ENCODE measurements at regions not wholly inside any gene's neighbourhood (a gene's known extent, or its start where the extent isn't known, plus 50 kb on each side); places are given as distances from the start of the nearest gene placed in this dataset.
"Not testable (repeated sequence)": the region's sequence is repeated elsewhere in the genome, so short reads cannot be mapped to it uniquely, and the experiment has no call there.

DNA sequence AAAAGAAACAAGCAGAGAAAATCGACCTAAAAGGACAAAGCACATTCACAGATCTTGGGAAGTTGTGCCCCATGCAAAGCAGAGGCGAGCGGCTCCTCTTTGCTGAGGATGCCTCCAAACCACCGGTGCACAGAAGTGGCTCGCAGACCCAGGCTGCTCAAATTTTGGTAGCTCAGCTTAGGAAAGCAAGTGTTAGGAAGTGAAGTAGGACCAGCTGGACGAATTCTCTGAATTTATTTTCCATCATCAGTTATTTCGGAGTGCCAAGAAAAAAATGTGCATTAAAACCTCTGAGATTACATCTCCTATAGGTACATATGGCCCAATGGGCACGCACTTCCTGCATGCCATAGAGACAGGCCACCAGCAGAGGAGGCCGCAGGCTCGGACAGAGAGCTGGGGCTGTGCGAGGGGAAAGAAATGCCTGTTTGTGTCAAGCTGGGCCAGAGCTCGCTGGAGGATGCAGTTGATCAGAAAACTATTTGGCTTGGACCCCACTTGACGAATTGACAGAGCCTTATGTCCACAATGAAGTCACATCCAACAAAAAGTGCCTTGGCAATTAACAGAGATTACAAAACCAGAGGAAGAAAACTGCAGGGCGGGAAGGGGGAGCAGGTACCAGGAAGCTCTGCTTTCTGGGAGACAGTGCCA lies 122.3 kb upstream of the LYZL2 start:
- Mint-ChIP-seq H3K9me3 (no peaks in the 10 kb centered on the region), H3K27ac (no peak overlapping the region), H3K27me3 (peaks cover 2% of the 10 kb centered on the region), H3K36me3 (no peaks in the 10 kb centered on the region), H3K4me1 (peaks cover 19% of the 10 kb centered on the region), H3K4me3 (peak overlapping the region; percentile 27)
- DNase-seq: peak; percentile 81

DNA sequence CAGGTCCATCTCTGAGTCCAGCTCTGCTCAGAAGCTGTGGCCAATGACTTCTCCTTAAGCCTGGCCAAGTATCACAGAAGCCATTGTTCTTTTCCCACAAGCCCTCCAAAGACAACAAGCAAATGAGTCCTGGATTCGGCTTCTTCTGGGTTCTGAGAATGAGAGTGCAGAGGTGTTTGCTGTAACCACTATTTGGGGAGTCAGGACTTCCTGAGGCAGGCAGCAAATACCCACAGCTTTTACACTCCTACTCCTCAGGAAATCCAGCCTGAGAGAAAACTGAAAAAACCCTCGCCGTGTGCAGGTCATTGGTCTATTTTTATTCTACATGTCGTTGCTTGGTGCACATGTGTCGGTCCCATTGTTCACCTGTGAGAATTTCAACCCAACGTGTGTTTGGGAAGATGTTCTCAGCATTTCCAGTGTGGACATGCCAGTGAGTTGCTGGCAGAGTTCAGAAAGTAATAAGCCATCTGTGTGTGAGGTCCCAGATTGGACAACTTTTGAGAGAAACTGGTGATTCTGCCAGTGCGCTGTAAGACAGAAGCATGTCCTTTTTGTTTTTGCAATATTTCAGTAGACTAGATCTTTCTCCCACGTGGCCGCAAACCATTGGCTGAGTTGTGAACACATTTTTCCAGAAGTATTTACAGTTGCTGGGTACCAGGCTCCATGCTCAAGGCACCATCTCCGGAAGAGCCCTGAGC lies 121.6 kb upstream of the LYZL2 start:
- peak overlapping the region; percentile 27 for H3K4me3 Mint-ChIP-seq
- no peaks in the 10 kb centered on the region for H3K9me3 Mint-ChIP-seq
- no peak for DNase-seq
- H3K4me1 Mint-ChIP-seq: peaks cover 19% of the 10 kb centered on the region
- H3K27ac Mint-ChIP-seq: no peak overlapping the region
- H3K27me3 Mint-ChIP-seq: peaks cover 2% of the 10 kb centered on the region
- no peaks in the 10 kb centered on the region for H3K36me3 Mint-ChIP-seq

DNA sequence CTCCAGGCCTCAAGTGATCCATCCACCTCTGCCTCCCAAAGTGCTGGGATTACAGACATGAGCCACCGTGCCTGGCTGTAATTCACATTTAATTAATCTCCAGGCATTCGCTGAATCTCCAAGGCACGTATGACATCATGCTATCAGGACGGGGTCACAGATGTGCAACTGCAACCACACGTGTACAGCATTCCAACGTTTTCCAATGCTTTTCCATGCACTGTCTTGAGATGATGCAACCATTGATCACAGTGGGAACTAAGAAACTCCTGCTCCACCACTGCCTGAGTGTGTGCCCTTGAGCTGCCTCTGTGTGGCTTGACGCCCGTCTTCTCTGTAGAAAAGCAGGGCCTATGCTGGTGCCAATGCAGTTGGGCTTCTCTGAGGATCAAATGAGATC lies 119.8 kb upstream of the LYZL2 start:
- H3K9me3 Mint-ChIP-seq: no peaks in the 10 kb centered on the region
- no peak overlapping the region for H3K4me3 Mint-ChIP-seq
- H3K4me1 Mint-ChIP-seq: peaks cover 19% of the 10 kb centered on the region
- H3K27ac Mint-ChIP-seq: no peak overlapping the region
- no peak for DNase-seq
- H3K27me3 Mint-ChIP-seq: peaks cover 2% of the 10 kb centered on the region
- no peaks in the 10 kb centered on the region for H3K36me3 Mint-ChIP-seq

DNA sequence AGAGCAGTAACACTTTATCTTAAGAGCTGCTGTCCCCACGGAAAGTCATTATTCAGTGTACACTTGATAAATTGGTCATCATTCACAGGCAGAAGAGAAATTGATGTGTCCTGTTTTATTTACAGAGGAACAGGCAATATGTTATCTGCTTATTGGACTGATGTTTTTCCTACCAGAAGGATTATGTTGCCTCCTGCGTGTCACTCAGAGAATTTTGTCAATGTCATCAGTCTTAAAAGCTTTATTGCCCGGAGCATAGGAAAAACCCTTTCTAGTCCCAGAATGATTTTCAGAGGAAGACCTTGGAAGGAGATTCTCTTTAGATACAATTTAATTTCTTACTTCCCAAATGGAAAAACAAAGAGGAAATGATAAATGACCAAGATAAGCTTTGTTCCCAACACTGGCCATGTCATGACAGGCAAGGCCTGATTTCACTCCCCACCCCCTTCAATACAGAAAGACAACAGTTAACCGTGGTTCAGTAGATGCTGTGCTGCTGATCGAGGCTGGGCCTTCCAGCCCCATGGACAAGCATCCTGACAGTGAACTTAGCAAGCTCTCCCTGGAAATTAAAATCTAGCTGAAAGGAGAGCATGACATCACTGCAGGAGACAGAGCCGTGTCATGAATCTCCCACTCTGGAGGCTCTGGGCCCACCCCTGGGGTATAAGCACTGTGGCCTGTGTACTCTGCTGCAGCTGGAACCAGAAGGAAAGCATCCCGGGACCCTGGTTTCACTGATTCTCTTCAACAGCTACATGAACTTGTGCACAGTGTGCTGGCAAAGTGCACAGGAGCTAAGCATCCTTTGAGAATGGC lies 118.8 kb upstream of the LYZL2 start:
- Mint-ChIP-seq H3K4me3 (no peak overlapping the region), H3K36me3 (no peaks in the 10 kb centered on the region), H3K27ac (no peak overlapping the region), H3K4me1 (peaks cover 19% of the 10 kb centered on the region), H3K27me3 (peaks cover 2% of the 10 kb centered on the region), H3K9me3 (no peaks in the 10 kb centered on the region)
- DNase-seq: no peak

DNA sequence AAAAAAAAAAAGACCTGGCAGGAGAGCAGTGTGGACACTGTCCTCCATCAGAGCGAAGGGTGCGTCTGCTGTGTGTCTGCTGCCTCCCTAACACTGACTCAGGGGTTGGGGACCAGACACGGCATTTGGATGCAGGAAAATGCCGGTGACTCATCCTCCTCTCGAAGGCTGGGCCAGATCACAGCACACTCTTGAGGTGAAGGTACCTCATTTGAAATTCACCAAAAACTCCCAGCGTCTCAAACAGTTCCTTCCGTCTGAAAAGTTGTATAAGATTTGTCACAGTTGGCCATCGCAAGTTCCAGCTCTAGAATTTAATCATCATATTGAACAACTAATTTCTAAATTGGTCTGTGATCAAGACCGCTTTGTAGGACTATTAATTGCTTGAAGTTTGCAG lies 118.1 kb upstream of the LYZL2 start:
- H3K27me3 Mint-ChIP-seq: peaks cover 2% of the 10 kb centered on the region
- H3K4me3 Mint-ChIP-seq: no peak overlapping the region
- H3K36me3 Mint-ChIP-seq: no peaks in the 10 kb centered on the region
- H3K9me3 Mint-ChIP-seq: no peaks in the 10 kb centered on the region
- no peak overlapping the region for H3K27ac Mint-ChIP-seq
- DNase-seq: no peak
- H3K4me1 Mint-ChIP-seq: peaks cover 20% of the 10 kb centered on the region

DNA sequence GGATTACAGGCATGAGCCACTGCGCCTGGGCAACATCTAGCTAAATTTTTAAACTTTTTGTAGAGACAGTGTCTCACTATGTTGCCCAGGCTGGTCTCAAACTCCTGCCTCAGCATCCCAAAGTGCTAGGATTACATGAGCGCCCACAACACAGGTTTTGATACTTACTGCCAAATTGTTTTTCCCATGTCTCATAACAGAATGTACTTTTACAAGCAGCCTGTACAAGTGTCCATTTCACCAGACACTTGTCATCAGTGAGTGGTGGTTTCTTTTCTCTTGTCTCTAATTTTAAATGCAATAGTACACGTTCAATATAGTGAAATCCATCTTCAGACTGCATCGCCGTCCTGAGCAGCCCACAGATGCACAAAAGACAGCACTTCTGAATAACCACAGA lies 116.4 kb upstream of the LYZL2 start:
- no peak for DNase-seq
- Mint-ChIP-seq H3K4me1 (peaks cover 15% of the 10 kb centered on the region), H3K9me3 (no peaks in the 10 kb centered on the region), H3K36me3 (no peaks in the 10 kb centered on the region), H3K4me3 (no peak overlapping the region), H3K27me3 (no peaks in the 10 kb centered on the region), H3K27ac (no peak overlapping the region)

DNA sequence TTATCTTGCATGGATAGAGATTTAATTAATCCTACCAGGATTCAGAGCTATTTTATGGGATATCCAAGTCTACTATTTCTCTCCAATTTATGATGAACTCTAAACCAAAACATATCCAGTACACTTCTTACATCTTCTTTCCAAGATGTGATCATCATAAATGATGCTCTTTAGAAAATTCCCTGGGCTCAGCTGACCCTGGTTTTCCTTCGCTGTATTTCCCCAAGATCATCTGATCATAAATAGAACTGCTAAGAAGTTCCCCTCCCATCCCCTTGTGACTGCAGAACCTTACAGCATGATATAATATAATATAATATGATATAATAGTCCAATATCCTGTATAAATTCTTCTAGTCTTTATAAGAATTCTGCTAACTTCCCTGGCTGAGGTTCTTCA lies 114.6 kb upstream of the LYZL2 start:
- H3K36me3 Mint-ChIP-seq: no peaks in the 10 kb centered on the region
- no peak overlapping the region for H3K27ac Mint-ChIP-seq
- DNase-seq: no peak
- H3K4me3 Mint-ChIP-seq: no peak overlapping the region
- no peaks in the 10 kb centered on the region for H3K27me3 Mint-ChIP-seq
- peaks cover 7% of the 10 kb centered on the region for H3K4me1 Mint-ChIP-seq
- H3K9me3 Mint-ChIP-seq: no peaks in the 10 kb centered on the region

DNA sequence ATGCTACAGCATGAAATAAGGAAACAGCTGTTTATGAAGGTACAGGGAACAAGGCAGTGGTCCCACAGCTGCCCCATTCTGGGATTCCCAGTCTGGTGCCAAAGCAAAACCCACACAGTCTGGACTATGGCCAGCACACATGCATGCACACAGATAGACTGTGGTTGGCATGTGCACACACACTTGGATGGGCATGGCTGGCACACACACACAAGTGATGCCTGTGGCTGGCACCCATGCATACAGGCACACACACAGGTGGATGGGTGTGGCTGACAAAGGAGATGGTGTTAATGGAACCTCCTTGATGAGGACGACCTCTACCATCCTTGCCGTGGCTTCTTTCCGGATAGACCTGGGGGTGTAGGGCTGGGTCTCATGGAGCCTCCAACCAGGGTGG lies 114.0 kb upstream of the LYZL2 start:
- Mint-ChIP-seq H3K27me3 (no peaks in the 10 kb centered on the region), H3K4me1 (peaks cover 7% of the 10 kb centered on the region), H3K9me3 (no peaks in the 10 kb centered on the region), H3K27ac (no peak overlapping the region), H3K4me3 (no peak overlapping the region), H3K36me3 (no peaks in the 10 kb centered on the region)
- DNase-seq: no peak

DNA sequence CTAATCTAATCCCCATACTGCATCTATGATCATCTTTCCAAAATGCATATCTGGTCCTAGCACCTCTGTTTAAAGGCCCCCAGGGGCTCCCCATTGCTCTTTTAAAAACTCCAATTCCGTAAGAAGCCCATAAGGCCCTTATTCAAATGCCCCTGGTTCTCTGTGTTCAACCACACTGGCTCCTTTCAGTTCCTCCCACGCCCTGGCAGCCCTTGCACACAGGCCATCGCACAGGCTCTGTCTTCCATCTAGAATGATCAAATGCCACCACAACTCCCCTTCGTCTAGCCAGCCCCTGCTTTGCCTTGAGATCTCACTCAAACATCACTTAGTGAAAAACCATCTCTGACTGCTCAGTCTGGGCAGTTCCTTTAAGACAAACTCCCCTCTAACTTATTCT lies 112.9 kb upstream of the LYZL2 start:
- no peak for DNase-seq
- Mint-ChIP-seq H3K27me3 (no peaks in the 10 kb centered on the region), H3K9me3 (no peaks in the 10 kb centered on the region), H3K4me3 (no peak overlapping the region), H3K27ac (no peak overlapping the region), H3K4me1 (peaks cover 7% of the 10 kb centered on the region), H3K36me3 (no peaks in the 10 kb centered on the region)

DNA sequence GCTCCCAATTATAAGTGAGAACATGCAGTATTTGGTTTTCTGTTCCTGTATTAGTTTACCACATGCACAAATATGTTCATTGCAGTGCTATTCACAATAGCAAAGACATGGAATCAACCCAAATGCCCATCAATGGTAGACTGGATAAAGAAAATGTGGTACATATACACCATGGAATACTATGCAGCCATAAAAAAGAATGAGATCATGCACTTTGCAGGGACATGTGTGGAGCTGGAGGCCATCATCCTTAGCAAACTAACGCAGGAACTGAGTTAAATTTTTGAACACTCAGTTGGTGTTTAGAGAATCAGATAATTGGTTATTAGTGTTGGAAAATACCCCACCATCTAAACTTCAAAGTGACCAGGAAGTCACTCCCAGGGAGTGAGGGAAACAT lies 111.2 kb upstream of the LYZL2 start:
- not testable (repeated sequence) for H3K9me3 Mint-ChIP-seq, H3K4me3 Mint-ChIP-seq, H3K36me3 Mint-ChIP-seq, H3K27ac Mint-ChIP-seq, H3K27me3 Mint-ChIP-seq, DNase-seq
- peaks cover 11% of the 10 kb centered on the region for H3K4me1 Mint-ChIP-seq

DNA sequence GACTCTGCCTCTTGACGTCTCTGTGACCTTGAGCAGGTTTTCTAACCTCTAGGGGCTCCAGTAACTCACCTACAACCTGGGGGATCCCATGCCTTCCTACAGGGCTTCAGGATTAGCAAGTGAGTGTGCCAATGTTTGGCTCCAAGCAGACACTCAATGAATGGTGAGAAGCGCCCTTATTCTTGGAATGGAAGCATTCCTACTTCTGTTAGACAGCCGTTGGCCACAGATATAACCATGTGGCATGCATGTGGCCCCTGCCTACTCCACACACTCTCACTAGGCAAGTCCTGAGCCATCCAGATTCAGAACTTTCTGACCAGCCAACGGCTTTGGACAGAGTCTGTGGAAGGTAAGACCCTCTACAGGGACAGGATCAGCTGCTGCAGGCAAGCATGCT lies 108.9 kb upstream of the LYZL2 start:
- no peak for DNase-seq
- Mint-ChIP-seq H3K27me3 (peaks cover 14% of the 10 kb centered on the region), H3K9me3 (no peaks in the 10 kb centered on the region), H3K4me1 (peaks cover 14% of the 10 kb centered on the region), H3K27ac (no peak overlapping the region), H3K36me3 (no peaks in the 10 kb centered on the region), H3K4me3 (no peak overlapping the region)

DNA sequence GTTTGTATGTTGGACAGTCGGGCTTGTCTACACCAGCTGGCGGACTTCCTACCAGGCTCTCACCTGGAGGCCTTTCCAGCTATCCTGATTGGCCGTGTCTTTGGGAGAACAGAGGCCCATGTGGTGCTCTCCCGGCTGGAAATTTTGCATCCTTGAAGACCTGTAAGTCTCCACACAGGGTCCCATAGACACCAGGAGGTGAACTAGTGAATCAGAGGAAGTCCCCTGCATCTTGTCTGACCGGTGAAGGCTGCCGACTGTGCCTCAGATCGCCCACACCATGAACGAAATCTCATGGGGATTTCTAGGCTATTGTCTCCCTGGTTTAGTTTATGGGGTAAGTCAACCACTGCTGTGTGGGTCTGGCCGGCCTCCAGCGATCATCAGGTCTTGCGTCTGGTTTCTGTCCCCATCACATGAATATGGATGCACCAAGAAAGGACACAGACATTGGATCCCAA lies 108.4 kb upstream of the LYZL2 start:
- H3K27me3 Mint-ChIP-seq: peaks cover 14% of the 10 kb centered on the region
- H3K27ac Mint-ChIP-seq: no peak overlapping the region

DNA sequence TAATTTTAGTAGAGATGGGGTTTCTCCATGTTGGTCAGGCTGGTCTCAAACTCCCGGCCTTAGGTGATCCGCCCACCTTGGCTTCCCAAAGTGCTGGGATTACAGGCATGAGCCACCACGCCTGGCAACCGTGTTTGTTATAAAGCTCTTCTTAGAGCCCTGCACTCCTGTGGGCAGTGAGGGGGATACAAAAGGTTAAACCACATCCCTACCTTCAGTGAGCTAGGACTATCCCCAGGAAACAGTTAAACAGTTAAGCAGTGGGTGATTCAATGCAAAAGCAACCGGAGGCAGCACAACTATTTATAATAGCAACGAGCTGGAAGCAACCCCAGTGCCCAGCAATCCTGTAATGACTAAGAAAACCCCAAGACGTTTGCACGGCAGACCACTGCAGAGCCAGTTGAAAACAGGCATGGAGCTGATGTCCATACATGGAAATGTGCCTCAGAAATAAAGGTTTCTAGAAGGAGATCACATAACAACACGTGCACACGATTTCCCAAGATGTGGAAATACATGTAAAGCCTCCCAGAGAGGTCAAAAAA lies 107.2 kb upstream of the LYZL2 start:
- Mint-ChIP-seq H3K36me3 (no peaks in the 10 kb centered on the region), H3K27ac (peak overlapping the region; percentile 59), H3K4me1 (peaks cover 6% of the 10 kb centered on the region), H3K9me3 (no peaks in the 10 kb centered on the region), H3K4me3 (no peak overlapping the region), H3K27me3 (peaks cover 14% of the 10 kb centered on the region)
- DNase-seq: peak; percentile 20

More for the DNA sequence above, 108.4 kb upstream of the LYZL2 start:
- Mint-ChIP-seq H3K4me3 (no peak overlapping the region), H3K4me1 (peaks cover 14% of the 10 kb centered on the region), H3K9me3 (no peaks in the 10 kb centered on the region), H3K36me3 (no peaks in the 10 kb centered on the region)
- no peak for DNase-seq

DNA sequence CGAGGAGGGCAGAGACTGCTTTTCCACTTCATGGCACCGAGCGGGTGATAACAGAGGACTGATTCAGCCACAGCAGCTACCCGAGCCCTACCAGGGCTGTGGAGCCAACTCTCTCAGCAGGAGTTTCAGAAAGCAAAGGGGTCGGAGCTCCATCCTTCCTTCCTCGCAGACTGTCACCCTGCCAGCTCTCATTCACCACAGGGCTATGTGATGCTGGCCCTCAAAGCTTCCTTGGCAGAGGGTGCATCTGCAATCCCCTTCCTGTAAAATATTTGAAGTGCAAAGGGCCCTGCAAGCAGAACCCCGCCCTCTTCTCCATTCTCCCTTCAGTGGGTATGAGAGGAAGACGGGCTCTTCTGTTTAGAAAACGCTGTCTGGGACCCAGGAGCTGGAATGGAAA lies 105.3 kb upstream of the LYZL2 start:
- H3K27ac Mint-ChIP-seq: no peak overlapping the region
- no peak for DNase-seq
- H3K4me3 Mint-ChIP-seq: no peak overlapping the region

DNA sequence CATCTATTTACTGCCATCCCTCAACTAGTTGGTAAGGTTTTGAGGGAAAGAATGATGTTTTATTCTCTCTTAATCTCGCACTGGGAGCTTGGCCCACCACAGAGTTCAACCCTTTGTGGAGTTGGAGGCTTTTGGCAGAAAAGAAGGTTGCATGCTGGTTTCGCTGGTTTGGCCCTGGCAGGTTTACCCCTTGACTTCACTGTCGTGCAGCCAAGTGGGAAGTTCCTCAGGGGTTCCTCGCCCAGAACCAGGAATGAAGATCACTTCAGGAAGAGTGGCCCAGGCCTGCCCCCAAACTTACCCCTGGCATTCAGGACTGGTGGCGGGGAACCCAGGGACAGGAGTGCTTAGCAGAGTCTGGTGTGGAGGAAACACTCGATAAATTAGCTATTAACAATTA lies 103.1 kb upstream of the LYZL2 start:
- Mint-ChIP-seq H3K4me1 (peaks cover 6% of the 10 kb centered on the region), H3K4me3 (no peak overlapping the region), H3K9me3 (no peaks in the 10 kb centered on the region), H3K27me3 (peaks cover 14% of the 10 kb centered on the region), H3K36me3 (no peaks in the 10 kb centered on the region), H3K27ac (no peak overlapping the region)
- DNase-seq: no peak

More for the DNA sequence above, 105.3 kb upstream of the LYZL2 start:
- Mint-ChIP-seq H3K27me3 (peaks cover 14% of the 10 kb centered on the region), H3K36me3 (no peaks in the 10 kb centered on the region), H3K9me3 (no peaks in the 10 kb centered on the region), H3K4me1 (peaks cover 6% of the 10 kb centered on the region)

Data from activated naive CD8-positive, alpha-beta T cell treated with anti-CD3 and anti-CD28 coated beads for 36 hours (primary cell).